ENCODE measurements at regions not wholly inside any gene's neighbourhood (a gene's known extent, or its start where the extent isn't known, plus 50 kb on each side); places are given as distances from the start of the nearest gene placed in this dataset.

DNA sequence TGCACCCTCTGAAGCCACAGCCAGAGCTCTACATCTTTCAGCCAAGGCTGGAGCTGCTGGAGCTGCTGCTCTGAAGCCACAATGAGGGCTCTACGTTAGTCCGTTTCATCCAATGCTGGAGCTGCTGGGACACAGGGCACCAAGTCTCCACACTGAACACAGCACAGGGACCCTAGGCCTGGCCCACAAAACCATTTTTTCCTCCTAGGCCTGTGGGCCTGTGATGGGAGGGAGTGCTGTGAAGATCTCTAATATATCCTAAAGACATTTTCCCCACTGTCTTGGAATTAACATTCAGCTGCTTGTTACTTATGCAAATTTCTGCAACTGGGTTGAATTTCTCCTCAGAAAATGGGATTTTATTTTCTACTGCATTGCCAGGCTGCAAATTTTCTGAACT, 441.4 kb upstream of the FAT3 start:
- BruUV-seq (replicated peaks), result no TSS peak
- ChIA-PET CTCF (no interaction called here), POLR2A (no interaction called here)
- TF ChIP-seq POLR2AphosphoS5 (IDR thresholded peaks at IDR 0.05; ENCODE audit: low read depth, low read length), result no peak
- no peak for TF ChIP-seq TCF7L2 (IDR thresholded peaks at IDR 0.05; ENCODE audit: low read depth, low read length)
- TF ChIP-seq, protein P1, sequence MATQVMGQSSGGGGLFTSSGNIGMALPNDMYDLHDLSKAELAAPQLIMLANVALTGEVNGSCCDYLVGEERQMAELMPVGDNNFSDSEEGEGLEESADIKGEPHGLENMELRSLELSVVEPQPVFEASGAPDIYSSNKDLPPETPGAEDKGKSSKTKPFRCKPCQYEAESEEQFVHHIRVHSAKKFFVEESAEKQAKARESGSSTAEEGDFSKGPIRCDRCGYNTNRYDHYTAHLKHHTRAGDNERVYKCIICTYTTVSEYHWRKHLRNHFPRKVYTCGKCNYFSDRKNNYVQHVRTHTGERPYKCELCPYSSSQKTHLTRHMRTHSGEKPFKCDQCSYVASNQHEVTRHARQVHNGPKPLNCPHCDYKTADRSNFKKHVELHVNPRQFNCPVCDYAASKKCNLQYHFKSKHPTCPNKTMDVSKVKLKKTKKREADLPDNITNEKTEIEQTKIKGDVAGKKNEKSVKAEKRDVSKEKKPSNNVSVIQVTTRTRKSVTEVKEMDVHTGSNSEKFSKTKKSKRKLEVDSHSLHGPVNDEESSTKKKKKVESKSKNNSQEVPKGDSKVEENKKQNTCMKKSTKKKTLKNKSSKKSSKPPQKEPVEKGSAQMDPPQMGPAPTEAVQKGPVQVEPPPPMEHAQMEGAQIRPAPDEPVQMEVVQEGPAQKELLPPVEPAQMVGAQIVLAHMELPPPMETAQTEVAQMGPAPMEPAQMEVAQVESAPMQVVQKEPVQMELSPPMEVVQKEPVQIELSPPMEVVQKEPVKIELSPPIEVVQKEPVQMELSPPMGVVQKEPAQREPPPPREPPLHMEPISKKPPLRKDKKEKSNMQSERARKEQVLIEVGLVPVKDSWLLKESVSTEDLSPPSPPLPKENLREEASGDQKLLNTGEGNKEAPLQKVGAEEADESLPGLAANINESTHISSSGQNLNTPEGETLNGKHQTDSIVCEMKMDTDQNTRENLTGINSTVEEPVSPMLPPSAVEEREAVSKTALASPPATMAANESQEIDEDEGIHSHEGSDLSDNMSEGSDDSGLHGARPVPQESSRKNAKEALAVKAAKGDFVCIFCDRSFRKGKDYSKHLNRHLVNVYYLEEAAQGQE (IDR thresholded peaks at IDR 0.05; ENCODE audit: insufficient read depth in 1 of 2, low read depth in 2 of 2, low read length in 1 of 2), result no peak
- TF ChIP-seq, protein P2, sequence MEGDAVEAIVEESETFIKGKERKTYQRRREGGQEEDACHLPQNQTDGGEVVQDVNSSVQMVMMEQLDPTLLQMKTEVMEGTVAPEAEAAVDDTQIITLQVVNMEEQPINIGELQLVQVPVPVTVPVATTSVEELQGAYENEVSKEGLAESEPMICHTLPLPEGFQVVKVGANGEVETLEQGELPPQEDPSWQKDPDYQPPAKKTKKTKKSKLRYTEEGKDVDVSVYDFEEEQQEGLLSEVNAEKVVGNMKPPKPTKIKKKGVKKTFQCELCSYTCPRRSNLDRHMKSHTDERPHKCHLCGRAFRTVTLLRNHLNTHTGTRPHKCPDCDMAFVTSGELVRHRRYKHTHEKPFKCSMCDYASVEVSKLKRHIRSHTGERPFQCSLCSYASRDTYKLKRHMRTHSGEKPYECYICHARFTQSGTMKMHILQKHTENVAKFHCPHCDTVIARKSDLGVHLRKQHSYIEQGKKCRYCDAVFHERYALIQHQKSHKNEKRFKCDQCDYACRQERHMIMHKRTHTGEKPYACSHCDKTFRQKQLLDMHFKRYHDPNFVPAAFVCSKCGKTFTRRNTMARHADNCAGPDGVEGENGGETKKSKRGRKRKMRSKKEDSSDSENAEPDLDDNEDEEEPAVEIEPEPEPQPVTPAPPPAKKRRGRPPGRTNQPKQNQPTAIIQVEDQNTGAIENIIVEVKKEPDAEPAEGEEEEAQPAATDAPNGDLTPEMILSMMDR (IDR thresholded peaks at IDR 0.05), result no peak
- no peaks in the 10 kb centered on the region for H3K27me3 ChIP-seq (ENCODE audit: control insufficient read depth, insufficient read depth, low read length)
- in situ Hi-C loops (cut with HindIII; ENCODE audit: low pct_unique_long_range_greater_than_20kb, low sequenced_read_pairs), result no loop called here
- no peak overlapping the region for H3K27ac ChIP-seq (ENCODE audit: low read length)
- no peaks in the 10 kb centered on the region for H3K9me3 ChIP-seq (ENCODE audit: control insufficient read depth, insufficient read depth, low read depth, low read length)
- H3K36me3 ChIP-seq (ENCODE audit: control insufficient read depth, insufficient read depth, low read length), result no peaks in the 10 kb centered on the region
- intact Hi-C loops (cut with micrococcal nuclease; ENCODE audit: unreplicated experiment), result no loop called here
- no peak for DNase-seq (ENCODE audit: low read depth, low spot score)
- H3K4me1 ChIP-seq (ENCODE audit: control insufficient read depth, insufficient read depth, low read length), result no peaks in the 10 kb centered on the region
- no peak for ATAC-seq
- H3K4me3 ChIP-seq (ENCODE audit: low read depth in 2 of 2, low read length in 2 of 2), result no peak overlapping the region

DNA sequence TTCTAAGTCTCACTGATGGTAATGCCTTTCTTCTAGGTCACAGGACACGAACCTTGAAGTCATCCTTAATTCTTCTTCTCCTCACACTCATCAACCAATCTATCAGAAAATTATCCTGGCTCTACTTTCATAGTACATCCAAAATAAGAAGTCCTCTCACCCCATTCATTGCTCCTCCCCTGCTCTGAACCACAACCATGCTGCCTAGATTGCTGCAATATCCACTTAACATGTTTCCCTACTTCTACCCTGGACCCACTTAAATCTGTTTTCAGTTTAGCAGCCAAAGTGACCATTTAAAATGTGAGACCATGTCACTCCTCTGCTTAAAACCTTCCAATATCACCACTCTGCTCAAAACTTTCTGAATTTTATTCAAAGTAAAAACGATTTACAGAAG, 445.9 kb upstream of the FAT3 start:
- POLR2A ChIA-PET, result no interaction called here
- in situ Hi-C loops (cut with HindIII; ENCODE audit: low pct_unique_long_range_greater_than_20kb, low sequenced_read_pairs) (no loop called here), intact Hi-C loops (cut with micrococcal nuclease; ENCODE audit: unreplicated experiment) (no loop called here)
- TF ChIP-seq SIN3A (IDR thresholded peaks at IDR 0.05; ENCODE audit: borderline replicate concordance, insufficient read depth, low read depth, low read length) (no peak), POLR2AphosphoS5 (IDR thresholded peaks at IDR 0.05; ENCODE audit: low read depth, low read length) (no peak), TCF7L2 (IDR thresholded peaks at IDR 0.05; ENCODE audit: low read depth, low read length) (no peak)
- TF ChIP-seq, protein P1 (IDR thresholded peaks at IDR 0.05; ENCODE audit: insufficient read depth in 1 of 2, low read depth in 2 of 2, low read length in 1 of 2), result no peak
- TF ChIP-seq, protein P2 (IDR thresholded peaks at IDR 0.05), result no peak
- H3K9me3 ChIP-seq (ENCODE audit: control insufficient read depth, insufficient read depth, low read depth, low read length), result no peaks in the 10 kb centered on the region
- H3K4me1 ChIP-seq (ENCODE audit: control insufficient read depth, insufficient read depth, low read length), result no peaks in the 10 kb centered on the region
- CTCF ChIA-PET, result no interaction called here
- ATAC-seq (no peak), DNase-seq (ENCODE audit: low read depth, low spot score) (no peak)
- H3K4me3 ChIP-seq (ENCODE audit: low read depth in 2 of 2, low read length in 2 of 2), result no peak overlapping the region
- H3K27me3 ChIP-seq (ENCODE audit: control insufficient read depth, insufficient read depth, low read length), result no peaks in the 10 kb centered on the region
- H3K27ac ChIP-seq (ENCODE audit: low read length), result no peak overlapping the region
- no peaks in the 10 kb centered on the region for H3K36me3 ChIP-seq (ENCODE audit: control insufficient read depth, insufficient read depth, low read length)
- no TSS peak for BruUV-seq (replicated peaks)
